ENCODE measurements at regions not wholly inside any gene's neighbourhood (a gene's known extent, or its start where the extent isn't known, plus 50 kb on each side); places are given as distances from the start of the nearest gene placed in this dataset.

- Histone ChIP-seq H3K27me3 (replicated peaks; ENCODE audit: insufficient read depth) (no peaks in the 10 kb centered on the region), H3K27ac (no peak overlapping the region), H3K9me3 (no peaks in the 10 kb centered on the region), H3K4me3 (no peak overlapping the region), H3K4me1 (ENCODE audit: control insufficient read depth in 1 of 2, low read depth in 2 of 2) (no peaks in the 10 kb centered on the region), H3K36me3 (no peaks in the 10 kb centered on the region)
- DNase-seq (ENCODE audit: low spot score) (no peak), ATAC-seq (ENCODE audit: insufficient number of reproducible peaks, low FRiP score, low read depth) (no peak)
- TF ChIP-seq CTCF (IDR thresholded peaks at IDR 0.05), result no peak
Observed at GRCh38 chr4:160142579-160142978, 1039.7 kb downstream of the RAPGEF2 start.

DNA sequence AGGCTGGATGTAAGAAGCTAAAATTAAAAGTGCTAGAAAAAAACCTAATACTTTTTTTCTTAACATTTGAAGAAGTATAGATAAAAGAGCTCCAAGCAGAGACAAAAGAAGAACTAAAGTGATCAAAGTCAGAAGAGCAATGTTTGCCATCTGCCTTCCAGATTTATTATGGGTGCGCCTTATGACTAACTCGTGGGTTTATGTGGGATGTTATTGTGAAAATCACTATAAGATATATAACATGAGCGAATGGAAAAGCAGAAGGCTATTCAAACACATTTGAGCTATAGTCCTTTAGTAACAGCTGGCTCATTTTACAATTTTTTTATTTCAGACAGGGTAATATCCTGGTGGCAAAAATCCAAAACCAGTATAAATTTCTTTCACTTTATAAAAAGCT lies 1040.7 kb downstream of the RAPGEF2 start:
- H3K27ac ChIP-seq, result no peak overlapping the region
- H3K36me3 ChIP-seq, result no peaks in the 10 kb centered on the region
- TF ChIP-seq CTCF (IDR thresholded peaks at IDR 0.05), result no peak
- no peaks in the 10 kb centered on the region for H3K27me3 ChIP-seq (replicated peaks; ENCODE audit: insufficient read depth)
- DNase-seq (ENCODE audit: low spot score) (no peak), ATAC-seq (ENCODE audit: insufficient number of reproducible peaks, low FRiP score, low read depth) (no peak)
- H3K4me1 ChIP-seq (ENCODE audit: control insufficient read depth in 1 of 2, low read depth in 2 of 2), result no peaks in the 10 kb centered on the region
- no peak overlapping the region for H3K4me3 ChIP-seq
- no peaks in the 10 kb centered on the region for H3K9me3 ChIP-seq

- Histone ChIP-seq H3K27me3 (replicated peaks; ENCODE audit: insufficient read depth) (no peaks in the 10 kb centered on the region), H3K36me3 (no peaks in the 10 kb centered on the region), H3K4me1 (ENCODE audit: control insufficient read depth in 1 of 2, low read depth in 2 of 2) (no peaks in the 10 kb centered on the region), H3K9me3 (no peaks in the 10 kb centered on the region), H3K4me3 (no peak overlapping the region), H3K27ac (no peak overlapping the region)
- ATAC-seq (ENCODE audit: insufficient number of reproducible peaks, low FRiP score, low read depth), result no peak
- DNase-seq (ENCODE audit: low spot score), result no peak
- no peak for TF ChIP-seq CTCF (IDR thresholded peaks at IDR 0.05)
Observed at GRCh38 chr4:160159457-160159856, 1056.6 kb downstream of the RAPGEF2 start.

- Histone ChIP-seq H3K27me3 (replicated peaks; ENCODE audit: insufficient read depth) (no peaks in the 10 kb centered on the region), H3K36me3 (no peaks in the 10 kb centered on the region), H3K4me1 (ENCODE audit: control insufficient read depth in 1 of 2, low read depth in 2 of 2) (no peaks in the 10 kb centered on the region), H3K9me3 (no peaks in the 10 kb centered on the region), H3K27ac (no peak overlapping the region), H3K4me3 (no peak overlapping the region)
- no peak for TF ChIP-seq CTCF (IDR thresholded peaks at IDR 0.05)
- DNase-seq (ENCODE audit: low spot score), result no peak
- no peak for ATAC-seq (ENCODE audit: insufficient number of reproducible peaks, low FRiP score, low read depth)
Observed at GRCh38 chr4:160161026-160161425, 1058.1 kb downstream of the RAPGEF2 start.

GRCh38 chr4:160175064-160175643 lies 1072.3 kb downstream of the RAPGEF2 start:
- no peaks in the 10 kb centered on the region for H3K4me1 ChIP-seq (ENCODE audit: control insufficient read depth in 1 of 2, low read depth in 2 of 2)
- no peaks in the 10 kb centered on the region for H3K36me3 ChIP-seq
- ATAC-seq (ENCODE audit: insufficient number of reproducible peaks, low FRiP score, low read depth) (no peak), DNase-seq (ENCODE audit: low spot score) (no peak)
- TF ChIP-seq CTCF (IDR thresholded peaks at IDR 0.05), result no peak
- no peaks in the 10 kb centered on the region for H3K27me3 ChIP-seq (replicated peaks; ENCODE audit: insufficient read depth)
- no peaks in the 10 kb centered on the region for H3K9me3 ChIP-seq
- no peak overlapping the region for H3K4me3 ChIP-seq
- H3K27ac ChIP-seq, result no peak overlapping the region

Data from thoracic aorta (tissue), 2 donors.